ENCODE measurements at regions not wholly inside any gene's neighbourhood (a gene's known extent, or its start where the extent isn't known, plus 50 kb on each side); places are given as distances from the start of the nearest gene placed in this dataset.

GRCh38 chr13:40171566-40171965, 494.9 kb downstream of the FOXO1 start:
- no peak for DNase-seq
- TF ChIP-seq GATA1 (IDR thresholded peaks at IDR 0.05; ENCODE audit: low read depth, low read length) (no peak), POLR2A (IDR thresholded peaks at IDR 0.05; ENCODE audit: low read length) (no peak)

GRCh38 chr13:40172149-40172591, 494.3 kb downstream of the FOXO1 start:
- no peak for DNase-seq
- TF ChIP-seq GATA1 (IDR thresholded peaks at IDR 0.05; ENCODE audit: low read depth, low read length) (no peak), POLR2A (IDR thresholded peaks at IDR 0.05; ENCODE audit: low read length) (no peak)

- TF ChIP-seq POLR2A (IDR thresholded peaks at IDR 0.05; ENCODE audit: low read length) (no peak), GATA1 (IDR thresholded peaks at IDR 0.05; ENCODE audit: low read depth, low read length) (no peak)
Measured at GRCh38 chr13:40172878-40173277, 493.6 kb downstream of the FOXO1 start.

GRCh38 chr13:40175639-40176038, 490.8 kb downstream of the FOXO1 start:
- TF ChIP-seq POLR2A (IDR thresholded peaks at IDR 0.05; ENCODE audit: low read length) (no peak), GATA1 (IDR thresholded peaks at IDR 0.05; ENCODE audit: low read depth, low read length) (no peak)
- DNase-seq = no peak

More at GRCh38 chr13:40172878-40173277, 493.6 kb downstream of the FOXO1 start:
- DNase-seq = no peak

GRCh38 chr13:40176242-40176641, 490.2 kb downstream of the FOXO1 start:
- TF ChIP-seq GATA1 (IDR thresholded peaks at IDR 0.05; ENCODE audit: low read depth, low read length) (no peak), POLR2A (IDR thresholded peaks at IDR 0.05; ENCODE audit: low read length) (no peak)
- no peak for DNase-seq

- TF ChIP-seq GATA1 (IDR thresholded peaks at IDR 0.05; ENCODE audit: low read depth, low read length) (no peak), POLR2A (IDR thresholded peaks at IDR 0.05; ENCODE audit: low read length) (no peak)
- DNase-seq = no peak
Measured at GRCh38 chr13:40178130-40178529, 488.3 kb downstream of the FOXO1 start.

GRCh38 chr13:40179445-40180281, 486.8 kb downstream of the FOXO1 start:
- TF ChIP-seq POLR2A (IDR thresholded peaks at IDR 0.05; ENCODE audit: low read length) (no peak), GATA1 (IDR thresholded peaks at IDR 0.05; ENCODE audit: low read depth, low read length) (no peak)
- DNase-seq = no peak

GRCh38 chr13:40180776-40181175, 485.7 kb downstream of the FOXO1 start:
- TF ChIP-seq GATA1 (IDR thresholded peaks at IDR 0.05; ENCODE audit: low read depth, low read length) (no peak), POLR2A (IDR thresholded peaks at IDR 0.05; ENCODE audit: low read length) (no peak)
- DNase-seq = no peak

GRCh38 chr13:40181203-40181845, 485.1 kb downstream of the FOXO1 start:
- TF ChIP-seq POLR2A (IDR thresholded peaks at IDR 0.05; ENCODE audit: low read length) = no peak
- no peak for TF ChIP-seq GATA1 (IDR thresholded peaks at IDR 0.05; ENCODE audit: low read depth, low read length)
- DNase-seq = peak; percentile 54 to 55

GRCh38 chr13:40182591-40182990, 483.9 kb downstream of the FOXO1 start:
- no peak for TF ChIP-seq GATA1 (IDR thresholded peaks at IDR 0.05; ENCODE audit: low read depth, low read length)
- DNase-seq = no peak

- DNase-seq = no peak
- TF ChIP-seq GATA1 (IDR thresholded peaks at IDR 0.05; ENCODE audit: low read depth, low read length) (no peak), POLR2A (IDR thresholded peaks at IDR 0.05; ENCODE audit: low read length) (no peak)
Measured at GRCh38 chr13:40185414-40185813, 481.0 kb downstream of the FOXO1 start.

- no peak for DNase-seq
- TF ChIP-seq GATA1 (IDR thresholded peaks at IDR 0.05; ENCODE audit: low read depth, low read length) (no peak), POLR2A (IDR thresholded peaks at IDR 0.05; ENCODE audit: low read length) (no peak)
Measured at GRCh38 chr13:40186041-40186440, 480.4 kb downstream of the FOXO1 start.

- no peak for TF ChIP-seq GATA1 (IDR thresholded peaks at IDR 0.05; ENCODE audit: low read depth, low read length)
- TF ChIP-seq POLR2A (IDR thresholded peaks at IDR 0.05; ENCODE audit: low read length) = no peak
- no peak for DNase-seq
Measured at GRCh38 chr13:40186626-40187323, 479.7 kb downstream of the FOXO1 start.

GRCh38 chr13:40187324-40187795, 479.1 kb downstream of the FOXO1 start:
- TF ChIP-seq GATA1 (IDR thresholded peaks at IDR 0.05; ENCODE audit: low read depth, low read length) (no peak), POLR2A (IDR thresholded peaks at IDR 0.05; ENCODE audit: low read length) (no peak)
- no peak for DNase-seq

Data from erythroblast (primary cell).